ENCODE measurements at regions not wholly inside any gene's neighbourhood (a gene's known extent, or its start where the extent isn't known, plus 50 kb on each side); places are given as distances from the start of the nearest gene placed in this dataset.

- H3K18ac ChIP-seq (ENCODE audit: extremely low read depth, low read length), result no peak overlapping the region
- POLR2A ChIA-PET (ENCODE audit: partially characterized antibody), result no interaction called here
- H2BK5ac ChIP-seq (ENCODE audit: low read depth, low read length), result no peak overlapping the region
- no peak overlapping the region for H3K56ac ChIP-seq (replicated peaks; ENCODE audit: insufficient read length, low read depth, low read length)
- H2BK12ac ChIP-seq (ENCODE audit: low read depth, low read length), result no peak overlapping the region
- H3K27me3 ChIP-seq (replicated peaks in 1 of 4; ENCODE audit: control insufficient read depth in 3 of 4, extremely low read depth in 1 of 4, insufficient read depth in 3 of 4, low read length in 3 of 4), result no peaks in the 10 kb centered on the region; a peak in 1 of 7 replicates
- H2AFZ ChIP-seq (ENCODE audit: low read length), result no peak overlapping the region
- no peaks in the 10 kb centered on the region for H4K20me1 ChIP-seq (replicated peaks in 1 of 2; ENCODE audit: control insufficient read depth in 1 of 2, insufficient read depth in 2 of 2, low read length in 2 of 2)
- no peaks in the 10 kb centered on the region for H3K36me3 ChIP-seq (ENCODE audit: control insufficient read depth in 2 of 4, insufficient read depth in 4 of 4, low read length in 3 of 4)
- H4K8ac ChIP-seq (ENCODE audit: extremely low read depth, insufficient read depth, low read length), result no peak overlapping the region
- H2BK15ac ChIP-seq (ENCODE audit: low read length), result no peak overlapping the region
- no peak overlapping the region for H3K9ac ChIP-seq (replicated peaks in 1 of 4; ENCODE audit: extremely low read depth in 1 of 4, low read depth in 3 of 4, low read length in 3 of 4)
- no peak for TF ChIP-seq GABPA (IDR thresholded peaks at IDR 0.05; ENCODE audit: borderline replicate concordance, insufficient read depth, low read length)
- no peak for TF ChIP-seq GTF2F1 (IDR thresholded peaks at IDR 0.05; ENCODE audit: borderline replicate concordance, low read depth, low read length)
- no peak for TF ChIP-seq KDM1A (IDR thresholded peaks at IDR 0.05; ENCODE audit: borderline replicate concordance, low read length)
- TF ChIP-seq CTCF (IDR thresholded peaks at IDR 0.05; ENCODE audit: control extremely low read depth in 1 of 3, insufficient read depth in 1 of 3, low read depth in 1 of 3, low read length in 3 of 3), result no peak
- no peak for TF ChIP-seq SP1 (IDR thresholded peaks at IDR 0.05; ENCODE audit: low read depth, low read length)
- no peak for DNase-seq (ENCODE audit: low read depth in 1 of 2, low spot score in 2 of 2)
- no peak overlapping the region for H3K4ac ChIP-seq (replicated peaks; ENCODE audit: insufficient read length, low read depth, low read length)
- CTCF ChIA-PET (ENCODE audit: partially characterized antibody), result no interaction called here
- no peak overlapping the region for H3K27ac ChIP-seq (ENCODE audit: low read depth, low read length)
- H3K4me1 ChIP-seq (replicated peaks in 1 of 4; ENCODE audit: control insufficient read depth in 3 of 4, insufficient read depth in 4 of 4, low read length in 3 of 4), result no peaks in the 10 kb centered on the region
- no peak overlapping the region for H3K4me3 ChIP-seq (ENCODE audit: extremely low read depth in 1 of 4, insufficient read depth in 2 of 4, low read depth in 3 of 4, low read length in 4 of 4)
- no peak overlapping the region for H2AK5ac ChIP-seq (ENCODE audit: low read depth, low read length)
- no peaks in the 10 kb centered on the region for H3K23me2 ChIP-seq (ENCODE audit: low read depth, low read length)
- H4K5ac ChIP-seq (ENCODE audit: insufficient read length, low read depth, low read length), result no peak overlapping the region
- no peak overlapping the region for H2BK120ac ChIP-seq (replicated peaks; ENCODE audit: low read depth, low read length)
- WGBS, 2 experiments (ENCODE audit: extremely low coverage in 1 of 2, insufficient coverage in 1 of 2, insufficient read length in 1 of 2, insufficient replicate concordance in 2 of 2, low coverage in 1 of 2, low lambda C conversion rate in 2 of 2, missing lambda C conversion rate in 1 of 2), result 88% methylated on average over 4 of the region's 4 CpGs; no CpG with 5 or more reads in 1 of the 2 experiments
- no peak overlapping the region for H4K91ac ChIP-seq (replicated peaks; ENCODE audit: insufficient read length, low read length)
- no peak overlapping the region for H3K4me2 ChIP-seq (ENCODE audit: insufficient read depth in 1 of 2, low read depth in 2 of 2, low read length in 2 of 2)
- H3K14ac ChIP-seq (ENCODE audit: insufficient read length), result no peak overlapping the region
- FAIRE-seq, result no peak
- no peaks in the 10 kb centered on the region for H3K79me2 ChIP-seq (ENCODE audit: control insufficient read depth in 1 of 2, insufficient read depth in 2 of 2, low read length in 2 of 2)
- no peak overlapping the region for H2BK20ac ChIP-seq (ENCODE audit: low read length)
- H3K79me1 ChIP-seq (ENCODE audit: low read depth, low read length), result no peaks in the 10 kb centered on the region
- H3K23ac ChIP-seq (ENCODE audit: insufficient read length), result no peak overlapping the region
- no peaks in the 10 kb centered on the region for H3K9me3 ChIP-seq (ENCODE audit: insufficient read depth in 2 of 2, low read depth in 1 of 2, low read length in 1 of 2)
These were observed 210.3 kb downstream of the INHBA start for GRCh38 chr7:41492603-41493002.
